Retinal pigment epithelial cell (primary cell): ENCODE measurements at regions not wholly inside any gene's neighbourhood (a gene's known extent, or its start where the extent isn't known, plus 50 kb on each side); places are given as distances from the start of the nearest gene placed in this dataset.

Experiments
- DNase-seq: peaks from one replicate; pipeline ENCODE4 v3.0.0-alpha.2; 2010; ENCODE audit warnings: low read depth
- H3K4me3 ChIP-seq: 2 replicates; pipeline ENCODE4 v1.5.1; 2011; ENCODE audit warnings: mild to moderate bottlenecking, low read length, control low read depth, moderate library complexity
- TF ChIP-seq, protein P1 (sequence below): conservative IDR thresholded peaks from 2 replicates; pipeline ENCODE4 v1.5.1; 2011; ENCODE audit warnings: low read depth, low read length, control low read depth, inconsistent platforms

DNA sequence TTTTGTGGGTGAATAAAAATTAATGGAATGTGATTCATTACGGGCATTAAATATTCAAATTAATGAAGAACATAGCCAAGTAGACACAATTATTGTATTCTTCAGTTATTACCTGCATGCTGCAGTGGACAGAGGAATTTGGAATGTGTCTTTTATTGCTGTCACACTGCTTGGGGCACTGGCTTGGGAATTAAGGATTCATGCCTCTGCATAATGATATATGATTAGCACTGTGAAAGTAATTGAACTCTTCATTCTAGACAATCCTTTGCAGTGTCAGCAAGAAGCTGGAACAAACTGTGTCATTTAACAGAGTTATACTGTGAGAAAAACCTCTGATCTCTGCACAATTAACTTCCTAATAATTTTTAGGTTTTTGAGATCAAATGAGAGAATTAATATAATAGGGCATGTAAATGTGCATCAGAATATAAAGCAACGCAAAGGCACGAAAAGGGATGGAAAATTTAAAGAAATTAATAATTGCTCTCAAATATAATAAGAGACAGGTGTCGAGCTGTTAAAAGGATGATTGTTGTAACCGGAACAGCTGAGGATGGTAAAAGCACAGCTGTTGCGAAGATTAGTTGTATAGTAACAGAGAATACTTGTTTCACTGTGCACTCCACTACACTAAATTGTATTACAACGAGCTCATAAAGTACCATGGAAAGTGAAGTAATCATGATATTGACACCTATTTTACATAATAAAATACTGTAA lies 235.1 kb upstream of the MIR17HG start:
- no peak for DNase-seq
- no peak overlapping the region for H3K4me3 ChIP-seq
- TF ChIP-seq, protein P1, sequence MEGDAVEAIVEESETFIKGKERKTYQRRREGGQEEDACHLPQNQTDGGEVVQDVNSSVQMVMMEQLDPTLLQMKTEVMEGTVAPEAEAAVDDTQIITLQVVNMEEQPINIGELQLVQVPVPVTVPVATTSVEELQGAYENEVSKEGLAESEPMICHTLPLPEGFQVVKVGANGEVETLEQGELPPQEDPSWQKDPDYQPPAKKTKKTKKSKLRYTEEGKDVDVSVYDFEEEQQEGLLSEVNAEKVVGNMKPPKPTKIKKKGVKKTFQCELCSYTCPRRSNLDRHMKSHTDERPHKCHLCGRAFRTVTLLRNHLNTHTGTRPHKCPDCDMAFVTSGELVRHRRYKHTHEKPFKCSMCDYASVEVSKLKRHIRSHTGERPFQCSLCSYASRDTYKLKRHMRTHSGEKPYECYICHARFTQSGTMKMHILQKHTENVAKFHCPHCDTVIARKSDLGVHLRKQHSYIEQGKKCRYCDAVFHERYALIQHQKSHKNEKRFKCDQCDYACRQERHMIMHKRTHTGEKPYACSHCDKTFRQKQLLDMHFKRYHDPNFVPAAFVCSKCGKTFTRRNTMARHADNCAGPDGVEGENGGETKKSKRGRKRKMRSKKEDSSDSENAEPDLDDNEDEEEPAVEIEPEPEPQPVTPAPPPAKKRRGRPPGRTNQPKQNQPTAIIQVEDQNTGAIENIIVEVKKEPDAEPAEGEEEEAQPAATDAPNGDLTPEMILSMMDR: no peak

DNA sequence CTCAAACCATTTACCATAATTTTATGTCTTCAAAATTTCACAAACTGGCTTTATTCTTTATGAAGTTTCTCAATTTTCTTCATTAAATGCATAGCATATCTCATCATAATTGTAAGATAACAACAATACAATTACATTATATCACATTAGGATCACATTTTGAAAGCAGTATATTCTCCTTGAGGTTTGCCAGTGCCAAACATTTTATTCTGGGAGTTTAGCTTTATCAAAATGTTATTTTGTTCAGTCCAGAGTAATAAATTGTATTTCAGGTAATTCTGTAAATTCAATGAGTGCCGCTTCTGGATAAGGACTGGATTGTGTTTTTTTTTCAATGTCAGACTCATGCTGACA lies 234.6 kb upstream of the MIR17HG start:
- H3K4me3 ChIP-seq: no peak overlapping the region
- DNase-seq: no peak
- TF ChIP-seq, protein P1: no peak

DNA sequence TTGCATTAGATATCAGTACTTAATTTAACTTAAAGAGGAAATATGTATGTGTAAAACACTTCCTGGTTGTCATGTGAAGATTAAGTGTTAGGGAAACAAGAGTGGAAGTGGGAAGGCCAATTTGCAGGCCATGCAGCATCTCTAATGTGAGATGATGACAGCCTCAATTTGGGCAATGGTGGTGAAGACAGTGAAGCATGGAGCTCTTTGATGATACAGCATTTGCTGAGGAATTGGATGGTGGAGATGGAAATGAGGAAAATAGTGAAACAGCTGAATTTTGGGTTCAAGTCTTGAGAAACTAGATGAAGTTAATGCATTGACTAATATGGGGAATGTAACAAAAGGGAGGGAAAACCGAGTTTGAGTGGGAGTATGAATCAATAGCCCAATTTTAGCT lies 231.7 kb upstream of the MIR17HG start:
- no peak overlapping the region for H3K4me3 ChIP-seq
- TF ChIP-seq, protein P1: no peak

DNA sequence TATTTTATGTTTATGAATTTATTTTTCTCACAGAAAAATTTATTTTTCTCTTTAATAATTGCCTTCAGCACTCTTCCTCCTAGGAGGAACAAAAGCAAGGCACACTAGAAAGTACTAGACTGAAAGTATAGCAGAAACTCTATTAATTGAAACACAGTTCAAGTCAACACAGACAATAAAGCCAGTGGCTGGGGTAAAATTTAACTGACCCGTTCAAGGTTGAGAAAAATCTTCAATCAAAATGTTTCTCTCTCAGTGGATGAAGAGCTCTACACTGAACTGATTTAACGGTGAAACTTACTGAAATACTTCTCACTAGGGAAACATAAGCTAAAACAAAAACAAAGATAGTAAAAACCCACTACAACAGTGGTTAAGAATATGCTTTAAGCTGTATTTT lies 230.1 kb upstream of the MIR17HG start:
- TF ChIP-seq, protein P1: no peak
- no peak for DNase-seq
- no peak overlapping the region for H3K4me3 ChIP-seq

More for the DNA sequence above, 231.7 kb upstream of the MIR17HG start:
- no peak for DNase-seq

DNA sequence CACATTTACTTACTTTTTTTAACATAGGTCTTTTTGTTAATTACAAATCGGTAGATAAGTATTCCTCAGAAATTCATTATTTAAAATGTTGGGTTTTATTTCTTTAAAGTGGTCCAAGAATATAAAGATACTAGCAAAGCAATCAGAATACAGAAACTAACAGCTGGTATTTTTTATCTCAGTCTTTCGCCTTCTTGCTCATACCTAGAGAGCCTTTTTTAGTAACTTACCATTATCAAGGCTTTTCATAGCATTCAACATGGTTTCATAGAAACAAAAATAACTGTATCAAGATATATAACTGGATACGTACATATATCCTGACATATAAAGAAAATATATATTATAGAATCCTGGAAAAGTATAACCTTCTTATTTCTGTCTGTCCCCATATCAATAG lies 227.8 kb upstream of the MIR17HG start:
- no peak for DNase-seq
- no peak overlapping the region for H3K4me3 ChIP-seq
- TF ChIP-seq, protein P1: no peak

DNA sequence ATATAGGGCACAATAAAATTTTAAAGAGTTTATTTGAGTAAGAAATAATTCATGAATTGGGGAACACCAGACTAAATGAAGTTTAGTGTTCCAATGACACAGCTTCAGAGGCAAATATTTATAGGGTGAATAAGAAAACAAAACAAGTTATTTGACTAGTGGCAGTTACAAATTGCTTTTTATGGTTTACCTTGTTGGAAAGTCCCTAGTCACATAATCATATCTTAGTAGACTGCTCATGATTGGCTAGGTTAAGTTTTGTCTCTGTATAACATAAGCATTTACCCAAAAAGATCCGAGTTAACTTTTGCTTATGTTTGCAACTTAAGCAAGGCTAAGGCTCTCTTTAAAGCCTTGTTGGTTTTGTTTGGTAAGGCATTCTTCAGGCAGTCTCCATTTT lies 224.7 kb upstream of the MIR17HG start:
- no peak overlapping the region for H3K4me3 ChIP-seq
- TF ChIP-seq, protein P1: no peak
- no peak for DNase-seq

DNA sequence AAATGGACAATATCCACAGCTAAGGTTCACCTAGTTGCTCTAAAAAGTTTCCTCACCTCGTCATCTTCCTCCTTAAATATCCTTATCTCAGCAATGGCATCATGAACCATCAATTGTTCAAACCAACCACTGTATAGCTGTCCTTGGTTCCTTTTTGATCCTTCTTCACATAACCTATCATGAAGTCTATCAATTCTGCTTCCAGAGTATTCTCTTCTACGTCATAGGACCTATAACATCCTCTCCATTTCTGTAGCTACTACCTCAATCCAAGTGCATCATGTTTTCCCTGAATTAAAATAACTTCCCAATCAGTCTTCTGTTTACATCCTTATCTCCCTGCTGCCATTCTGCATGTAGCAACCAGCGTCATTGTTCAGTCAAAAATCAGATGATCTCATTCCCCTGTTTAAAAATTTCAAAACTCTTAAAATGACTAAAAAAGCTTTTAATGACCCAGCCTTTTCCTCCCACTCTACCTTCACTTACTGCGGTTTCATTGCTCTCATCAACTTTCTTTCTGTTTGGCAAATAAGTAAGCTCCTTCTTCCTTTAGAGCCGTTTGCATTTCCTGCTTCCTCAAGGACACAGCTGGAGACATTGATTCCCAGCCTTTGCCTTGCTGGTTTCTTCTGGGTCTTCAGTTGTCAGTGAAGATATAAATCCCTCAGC lies 223.9 kb upstream of the MIR17HG start:
- DNase-seq: no peak
- H3K4me3 ChIP-seq: no peak overlapping the region
- TF ChIP-seq, protein P1: no peak
